T-helper 1 cell treated with Interleukin-12 subunit alpha and Interleukin-12 subunit beta and Interleukin-4 antibody, amounts not matched to agents 30 μg/mL and 1 μg/mL, for 36 hours (primary cell): ENCODE measurements at regions not wholly inside any gene's neighbourhood (a gene's known extent, or its start where the extent isn't known, plus 50 kb on each side); places are given as distances from the start of the nearest gene placed in this dataset.

ENCODE experiments used
- H3K27ac Mint-ChIP-seq: one replicate; pipeline ENCODE4 v1.8.0; 2021; ENCODE audit warnings: mild to moderate bottlenecking, mixed read lengths
- H3K27me3 Mint-ChIP-seq: one replicate; pipeline ENCODE4 v1.8.0; 2021; ENCODE audit warnings: low read depth, mixed read lengths
- H3K36me3 Mint-ChIP-seq: one replicate; pipeline ENCODE4 v1.8.0; 2021; ENCODE audit warnings: low read depth, mixed read lengths
- H3K4me1 Mint-ChIP-seq: one replicate; pipeline ENCODE4 v1.8.0; 2021; ENCODE audit warnings: low read depth, mixed read lengths
- H3K4me3 Mint-ChIP-seq: one replicate; pipeline ENCODE4 v1.8.0; 2021; ENCODE audit warnings: mild to moderate bottlenecking, moderate library complexity, mixed read lengths
- H3K9me3 Mint-ChIP-seq: one replicate; pipeline ENCODE4 v1.8.0; 2021; ENCODE audit warnings: mixed read lengths

GRCh38 chr20:7606941-7607340 lies 333.3 kb downstream of the HAO1 start:
- Mint-ChIP-seq H3K27me3 (no peaks in the 10 kb centered on the region), H3K4me3 (no peak overlapping the region), H3K27ac (no peak overlapping the region), H3K9me3 (no peaks in the 10 kb centered on the region), H3K4me1 (no peaks in the 10 kb centered on the region), H3K36me3 (no peaks in the 10 kb centered on the region)

DNA sequence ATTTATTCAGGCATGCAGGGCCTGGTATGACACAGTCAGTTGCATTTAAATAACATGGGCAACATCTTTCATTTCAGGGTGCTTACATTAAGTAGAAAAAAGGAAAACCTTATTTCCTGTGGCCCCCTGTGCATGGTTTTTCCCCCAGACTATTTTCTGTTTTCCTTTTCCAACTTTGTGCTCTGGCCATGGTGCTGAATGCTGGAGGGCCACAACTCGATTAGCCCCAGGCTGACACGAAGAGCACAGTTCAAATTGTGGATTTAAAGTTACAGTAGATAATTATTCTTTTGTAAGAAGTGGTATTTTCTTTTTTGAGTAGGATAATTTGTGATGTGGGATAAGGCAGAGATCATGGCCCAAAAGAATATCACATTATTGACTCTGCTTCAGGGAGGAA lies 332.0 kb downstream of the HAO1 start:
- H3K4me3 Mint-ChIP-seq: no peak overlapping the region
- H3K4me1 Mint-ChIP-seq: no peaks in the 10 kb centered on the region
- no peaks in the 10 kb centered on the region for H3K27me3 Mint-ChIP-seq
- H3K36me3 Mint-ChIP-seq: no peaks in the 10 kb centered on the region
- H3K27ac Mint-ChIP-seq: no peak overlapping the region
- H3K9me3 Mint-ChIP-seq: no peaks in the 10 kb centered on the region

DNA sequence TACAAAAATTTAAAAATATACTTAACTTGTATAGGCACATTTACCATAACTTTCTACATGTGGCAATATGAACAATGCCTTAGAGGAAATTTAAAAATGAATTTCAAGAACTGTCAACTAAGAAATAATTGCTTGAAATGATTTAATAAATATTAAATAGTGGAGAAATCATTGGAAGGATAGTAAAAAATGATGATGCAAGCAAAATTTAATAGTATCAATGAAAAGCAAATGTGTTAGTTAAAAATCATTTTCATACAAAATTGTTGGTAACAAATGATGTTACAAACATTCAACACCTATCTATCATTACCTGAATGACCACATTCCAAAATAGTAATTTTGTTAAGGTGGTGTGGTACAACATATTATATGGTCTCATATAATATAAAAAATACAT lies 331.0 kb downstream of the HAO1 start:
- no peaks in the 10 kb centered on the region for H3K27me3 Mint-ChIP-seq
- no peaks in the 10 kb centered on the region for H3K4me1 Mint-ChIP-seq
- H3K36me3 Mint-ChIP-seq: no peaks in the 10 kb centered on the region
- H3K9me3 Mint-ChIP-seq: no peaks in the 10 kb centered on the region
- no peak overlapping the region for H3K27ac Mint-ChIP-seq
- H3K4me3 Mint-ChIP-seq: no peak overlapping the region

DNA sequence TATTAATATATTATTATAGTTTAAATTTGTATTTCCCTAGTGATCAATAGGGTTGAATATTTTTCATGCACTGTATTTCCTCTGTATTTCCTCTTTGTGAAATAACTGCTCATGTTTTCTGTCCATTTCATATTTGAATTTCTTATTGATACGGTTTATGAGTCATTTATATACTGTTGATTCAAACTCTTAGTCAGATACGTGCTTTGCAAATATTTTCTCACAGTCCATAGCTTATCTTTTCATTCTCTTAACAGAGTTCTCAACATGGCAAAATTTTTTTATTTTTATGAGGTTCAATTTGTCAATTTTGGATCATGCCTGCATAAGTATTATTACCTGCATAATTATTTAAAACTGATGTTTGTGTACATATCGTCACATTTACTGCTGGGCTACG lies 329.6 kb downstream of the HAO1 start:
- Mint-ChIP-seq H3K4me3 (no peak overlapping the region), H3K9me3 (no peaks in the 10 kb centered on the region), H3K27me3 (no peaks in the 10 kb centered on the region), H3K4me1 (no peaks in the 10 kb centered on the region), H3K36me3 (no peaks in the 10 kb centered on the region), H3K27ac (no peak overlapping the region)

DNA sequence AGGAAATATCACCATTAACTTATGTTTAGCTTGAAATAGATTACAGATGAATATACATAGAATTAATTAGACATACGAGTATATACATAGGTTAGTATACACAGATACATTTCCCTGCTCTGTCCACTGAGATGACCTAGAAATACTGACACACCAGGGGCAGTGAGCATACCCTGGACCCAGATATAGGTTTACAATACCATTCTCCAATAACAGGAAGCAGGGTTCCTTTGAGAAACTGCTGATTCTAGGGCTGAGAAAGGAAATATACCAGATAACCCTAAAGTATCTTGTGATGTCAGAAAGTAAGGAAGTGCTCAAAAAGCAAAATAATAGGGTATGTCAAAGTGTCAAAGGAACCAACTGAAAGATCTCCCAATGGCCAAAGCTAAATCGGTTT lies 322.5 kb downstream of the HAO1 start:
- H3K27ac Mint-ChIP-seq: no peak overlapping the region
- H3K4me1 Mint-ChIP-seq: no peaks in the 10 kb centered on the region
- no peaks in the 10 kb centered on the region for H3K27me3 Mint-ChIP-seq
- no peaks in the 10 kb centered on the region for H3K36me3 Mint-ChIP-seq
- H3K9me3 Mint-ChIP-seq: peaks cover 4% of the 10 kb centered on the region
- no peak overlapping the region for H3K4me3 Mint-ChIP-seq

DNA sequence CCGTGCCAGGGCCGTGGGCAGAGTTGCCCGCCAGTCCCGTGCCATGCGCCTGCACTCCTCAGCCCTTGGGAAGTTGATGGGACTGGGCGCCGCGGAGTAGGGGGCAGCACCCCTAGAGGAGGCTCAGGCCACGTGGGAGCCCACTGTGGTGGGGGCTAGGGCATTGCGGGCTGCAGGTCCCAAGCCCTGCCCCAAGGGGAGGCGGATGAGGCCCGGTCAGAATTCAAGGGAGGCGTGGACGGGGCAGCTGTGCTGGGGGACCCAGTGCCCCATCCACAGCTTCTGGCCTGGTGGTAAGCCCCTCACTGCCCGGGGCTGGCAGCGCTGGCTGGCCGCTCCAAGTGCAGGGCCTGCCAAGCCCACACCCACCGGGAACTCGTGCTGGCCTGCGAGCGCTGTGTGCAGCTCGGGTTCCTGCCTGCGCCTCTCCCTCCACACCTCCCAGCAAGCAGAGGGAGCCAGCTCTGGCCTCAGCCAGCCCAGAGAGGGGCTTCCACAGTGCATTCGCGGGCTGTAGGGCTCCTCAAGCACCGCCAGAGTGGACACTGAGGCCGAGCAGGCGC lies 317.8 kb downstream of the HAO1 start:
- Mint-ChIP-seq H3K9me3 (peaks cover 22% of the 10 kb centered on the region), H3K4me3 (no peak overlapping the region), H3K27me3 (no peaks in the 10 kb centered on the region), H3K36me3 (no peaks in the 10 kb centered on the region), H3K4me1 (no peaks in the 10 kb centered on the region), H3K27ac (no peak overlapping the region)

DNA sequence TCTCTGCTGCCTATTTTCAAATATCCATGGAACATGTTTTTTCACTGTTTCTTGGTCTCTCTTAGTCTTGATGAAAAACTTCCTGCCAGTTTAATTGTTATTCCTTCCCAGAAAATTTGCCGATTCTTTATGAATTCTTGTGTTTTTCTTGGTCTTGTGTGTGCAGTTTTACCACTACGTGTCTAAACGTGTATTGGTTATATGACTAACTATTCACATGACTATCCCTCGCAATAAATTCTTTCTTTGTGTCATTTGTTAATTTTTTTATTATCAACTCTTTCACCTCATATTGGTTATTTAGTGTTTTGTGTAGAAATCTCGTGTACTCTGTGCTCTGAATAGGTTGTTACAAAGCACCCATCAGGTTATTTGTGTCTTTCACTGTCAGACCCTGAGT lies 315.4 kb downstream of the HAO1 start:
- no peak overlapping the region for H3K4me3 Mint-ChIP-seq
- no peaks in the 10 kb centered on the region for H3K27me3 Mint-ChIP-seq
- peaks cover 22% of the 10 kb centered on the region for H3K9me3 Mint-ChIP-seq
- no peak overlapping the region for H3K27ac Mint-ChIP-seq
- no peaks in the 10 kb centered on the region for H3K36me3 Mint-ChIP-seq
- no peaks in the 10 kb centered on the region for H3K4me1 Mint-ChIP-seq

DNA sequence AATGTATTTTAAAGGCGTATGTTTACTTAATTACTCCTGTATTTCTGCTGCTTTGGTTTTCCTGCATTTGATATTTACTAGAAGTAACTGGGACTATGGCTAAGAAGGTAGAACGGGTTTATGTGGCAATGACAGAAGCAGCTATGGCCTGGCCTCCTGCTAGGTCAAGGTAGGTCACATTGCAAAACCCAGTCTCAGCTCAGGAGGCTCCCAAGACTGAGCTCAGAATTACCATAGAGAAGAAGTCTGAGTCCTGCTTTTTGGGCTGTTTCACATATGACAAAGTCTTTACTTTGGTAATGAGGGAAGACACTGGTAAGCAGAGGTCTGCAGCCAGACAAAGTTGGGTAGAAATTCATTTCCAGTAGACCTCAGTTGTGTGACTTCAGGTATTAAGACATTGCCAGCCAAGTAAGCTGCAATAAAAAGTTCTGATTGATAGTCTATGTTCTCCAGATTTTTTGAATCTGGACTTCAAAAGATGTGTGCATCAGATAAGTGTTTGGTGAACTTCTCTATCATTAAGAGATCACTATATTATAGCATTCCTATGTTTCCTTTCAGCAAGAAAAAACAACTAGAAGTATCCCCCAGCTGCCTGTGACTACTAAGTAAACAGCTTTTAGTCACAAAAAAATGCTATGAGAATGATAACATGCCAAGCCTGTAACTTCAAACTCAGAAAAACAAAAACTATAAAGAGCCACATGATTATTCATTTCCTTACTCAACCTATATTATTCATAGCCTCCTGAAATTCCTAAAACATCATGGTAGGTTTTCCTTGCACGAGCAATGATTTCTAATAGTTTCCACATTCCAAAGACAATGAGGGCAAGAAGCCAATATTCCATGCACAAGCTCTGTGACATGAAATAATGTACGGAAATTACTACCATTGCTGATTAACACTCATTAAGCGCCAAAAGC lies 312.3 kb downstream of the HAO1 start:
- Mint-ChIP-seq H3K27ac (no peak overlapping the region), H3K27me3 (no peaks in the 10 kb centered on the region), H3K36me3 (no peaks in the 10 kb centered on the region), H3K4me1 (no peaks in the 10 kb centered on the region), H3K9me3 (peaks cover 18% of the 10 kb centered on the region), H3K4me3 (no peak overlapping the region)

DNA sequence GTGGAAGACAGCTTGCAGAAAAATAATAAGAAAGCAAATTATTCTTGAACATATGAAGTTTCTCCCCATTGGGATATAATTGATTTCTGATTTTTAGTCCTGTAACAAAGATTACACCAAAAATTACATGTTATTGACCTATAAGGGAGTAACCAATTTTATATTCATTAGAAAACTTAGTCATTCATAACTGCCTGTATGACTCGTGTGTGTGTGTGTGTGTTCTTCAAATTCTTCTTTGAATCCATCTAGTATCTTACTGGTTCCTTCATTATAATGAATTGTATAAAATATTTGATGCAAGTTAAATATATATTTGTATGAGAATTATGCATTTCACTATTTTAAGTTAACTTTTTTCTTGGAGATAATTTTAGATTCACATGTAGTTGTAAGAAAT lies 310.4 kb downstream of the HAO1 start:
- H3K27me3 Mint-ChIP-seq: no peaks in the 10 kb centered on the region
- no peak overlapping the region for H3K27ac Mint-ChIP-seq
- H3K4me3 Mint-ChIP-seq: no peak overlapping the region
- no peaks in the 10 kb centered on the region for H3K4me1 Mint-ChIP-seq
- peaks cover 8% of the 10 kb centered on the region for H3K9me3 Mint-ChIP-seq
- no peaks in the 10 kb centered on the region for H3K36me3 Mint-ChIP-seq

DNA sequence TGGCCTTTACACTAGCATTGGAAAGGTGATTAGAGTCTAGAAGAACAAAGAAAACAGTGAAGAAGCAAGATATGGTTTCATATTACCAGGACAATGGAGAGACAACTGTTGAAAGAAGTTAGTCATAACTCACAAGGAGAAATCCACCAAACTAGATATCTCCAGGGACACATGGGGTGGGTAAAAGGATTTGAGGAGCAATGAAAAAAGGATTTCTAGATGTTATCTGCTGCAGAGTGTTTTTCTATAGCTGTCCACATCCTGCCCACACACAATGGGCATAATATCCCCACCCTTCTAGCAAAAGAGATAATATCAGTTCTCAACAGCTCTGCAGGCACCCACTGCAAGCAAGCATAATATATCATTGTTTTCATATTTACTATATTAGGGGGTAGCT lies 303.1 kb downstream of the HAO1 start:
- Mint-ChIP-seq H3K9me3 (peaks cover 3% of the 10 kb centered on the region), H3K36me3 (no peaks in the 10 kb centered on the region), H3K27ac (no peak overlapping the region), H3K27me3 (no peaks in the 10 kb centered on the region), H3K4me3 (no peak overlapping the region), H3K4me1 (no peaks in the 10 kb centered on the region)

DNA sequence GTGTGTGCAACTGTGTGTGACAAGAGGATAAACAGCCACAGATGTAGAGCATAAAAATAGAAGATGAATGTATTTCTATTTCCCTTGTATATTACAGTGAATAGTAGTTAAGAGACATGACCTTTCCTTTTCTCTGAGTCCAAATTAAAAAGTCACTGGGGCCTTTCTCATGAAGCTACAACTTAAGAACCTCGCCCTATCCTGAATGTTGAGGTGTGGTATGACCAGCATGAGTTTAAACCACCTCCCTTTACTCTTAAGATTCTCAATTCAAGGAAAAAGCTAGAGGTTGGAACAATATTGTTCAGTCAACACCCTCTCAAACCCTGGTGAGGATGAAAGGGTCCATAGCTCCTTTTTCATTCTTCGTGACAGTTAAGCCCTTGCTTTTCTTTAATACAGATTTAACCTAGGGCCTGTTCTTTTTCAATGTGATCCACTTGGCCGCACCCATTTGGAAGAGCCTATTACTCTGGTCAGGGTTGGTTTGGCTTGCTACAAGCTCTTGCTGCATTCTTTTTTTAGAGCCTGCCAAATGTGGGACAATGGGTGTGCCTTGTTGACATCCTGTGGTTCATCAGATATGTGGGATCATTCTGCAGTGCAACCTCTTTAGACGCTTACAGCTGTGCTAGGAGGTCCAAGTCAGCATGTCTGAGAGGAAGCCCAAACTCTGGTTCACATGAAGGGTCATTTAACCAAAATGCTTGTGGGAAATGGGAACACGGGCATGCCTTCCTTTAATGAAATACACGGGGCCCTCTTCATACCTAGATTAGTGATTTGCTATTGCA lies 290.0 kb downstream of the HAO1 start:
- Mint-ChIP-seq H3K27me3 (no peaks in the 10 kb centered on the region), H3K36me3 (no peaks in the 10 kb centered on the region), H3K9me3 (peaks cover 5% of the 10 kb centered on the region), H3K27ac (no peak overlapping the region), H3K4me1 (no peaks in the 10 kb centered on the region), H3K4me3 (no peak overlapping the region)

- Mint-ChIP-seq H3K4me3 (no peak overlapping the region), H3K36me3 (no peaks in the 10 kb centered on the region), H3K27ac (no peak overlapping the region), H3K4me1 (no peaks in the 10 kb centered on the region), H3K9me3 (no peaks in the 10 kb centered on the region), H3K27me3 (no peaks in the 10 kb centered on the region)
Measured at GRCh38 chr20:7654231-7654630, 286.0 kb downstream of the HAO1 start.

- Mint-ChIP-seq H3K36me3 (no peaks in the 10 kb centered on the region), H3K27me3 (no peaks in the 10 kb centered on the region), H3K4me1 (no peaks in the 10 kb centered on the region), H3K27ac (no peak overlapping the region), H3K4me3 (no peak overlapping the region), H3K9me3 (peaks cover 1% of the 10 kb centered on the region)
Measured at GRCh38 chr20:7656687-7657467, 283.4 kb downstream of the HAO1 start.

- Mint-ChIP-seq H3K9me3 (peaks cover 4% of the 10 kb centered on the region), H3K27me3 (no peaks in the 10 kb centered on the region), H3K36me3 (no peaks in the 10 kb centered on the region), H3K27ac (no peak overlapping the region), H3K4me1 (no peaks in the 10 kb centered on the region), H3K4me3 (no peak overlapping the region)
Measured at GRCh38 chr20:7657569-7657968, 282.7 kb downstream of the HAO1 start.
